HCT116 (cell line): ENCODE measurements at regions not wholly inside any gene's neighbourhood (a gene's known extent, or its start where the extent isn't known, plus 50 kb on each side); places are given as distances from the start of the nearest gene placed in this dataset.

Source experiments
- ATAC-seq: fragments of 200-7000 bp; cut with Tn5 transposase; 2 replicates; pipeline ENCODE4 v1.9.1; 2020; ENCODE audit warnings: mild to moderate bottlenecking, moderate library complexity
- BruUV-seq: library from RNA; stranded (reverse); fragments of 400-500 nt; replicated peaks from 2 replicates; lab custom pipeline; 2021; lab: Mats Ljungman, UMichigan
- CTCF ChIA-PET: fragments of 300-600 bp; sonication (Branson Sonifier 250); formaldehyde crosslinking; loops from one replicate; lab custom pipeline; 2021; ENCODE audit warnings: antibody characterized with exemption; lab: Charles Lee
- POLR2A ChIA-PET: fragments of 300-600, 350-600 bp; sonication (Branson Sonifier 250); formaldehyde crosslinking; loops from one replicate; lab custom pipeline; 2021; ENCODE audit warnings: antibody characterized with exemption; lab: Charles Lee
- RAD21 ChIA-PET, 2 experiments: fragments of 300-600 bp; sonication (Branson Sonifier 250); formaldehyde crosslinking; loops; one replicate each; lab custom pipeline; 2023; ENCODE audit warnings: low total read pairs in 2 of 2; ENCODE audit not compliant: uncharacterized antibody in 2 of 2, unreplicated experiment in 2 of 2, low non-redundant PET in 1 of 2; lab: Charles Lee
- DNase-seq: peaks from one replicate; pipeline ENCODE4 v3.0.0-alpha.2; 2010; ENCODE audit warnings: low read depth, low spot score
- H2AFZ ChIP-seq: fragments of 200-600 bp; shearing (Covaris generic), sonication (generic); 2 replicates; pipeline ENCODE4 v1.6.1; 2017; ENCODE audit warnings: low read depth, mixed run types, mixed read lengths, antibody characterized with exemption, low read length; ENCODE audit not compliant: poor library complexity, severe bottlenecking
- H3K27ac ChIP-seq: 2 replicates; pipeline ENCODE4 v1.5.1; 2012; ENCODE audit warnings: low read depth, low read length
- H3K27me3 ChIP-seq: fragments of 200-600 bp; sonication (generic); 2 replicates; pipeline ENCODE4 v1.6.1; 2016; ENCODE audit warnings: mixed run types, low read length, mixed read lengths; ENCODE audit not compliant: insufficient read depth
- H3K36me3 ChIP-seq, 2 experiments: fragments of 200-500 bp in 1 of 2; fragments of 200-600 bp in 1 of 2; sonication (Bioruptor generic) in 1 of 2; sonication (generic) in 1 of 2; 2 replicates each; pipeline versions ENCODE4 v1.5.1 to v1.6.1; 2014 to 2016; ENCODE audit warnings: low read length in 2 of 2, inconsistent platforms in 1 of 2, mixed read lengths in 1 of 2, mixed run types in 1 of 2; ENCODE audit not compliant: insufficient read depth in 2 of 2, control insufficient read depth in 1 of 2
- H3K4me1 ChIP-seq, 2 experiments: fragments of 200-600 bp in 1 of 2; sonication (generic) in 1 of 2; 2 replicates each; pipeline versions ENCODE4 v1.5.1 to v1.6.1; 2012 to 2017; ENCODE audit warnings: low read length in 2 of 2, inconsistent platforms in 1 of 2, mild to moderate bottlenecking in 1 of 2, mixed read lengths in 1 of 2, mixed run types in 1 of 2, moderate library complexity in 1 of 2; ENCODE audit not compliant: insufficient read depth in 2 of 2, control insufficient read depth in 1 of 2
- H3K4me2 ChIP-seq: fragments of 200-600 bp; sonication (generic); 2 replicates; pipeline ENCODE4 v1.6.1; 2017; ENCODE audit warnings: mixed run types, low read length, mixed read lengths
- H3K4me3 ChIP-seq, 2 experiments: fragments of 200-600 bp in 1 of 2; sonication (generic) in 1 of 2; replicated peaks in 1 of 2; 2 replicates each; pipeline ENCODE4 v1.5.1; 2011 to 2016; ENCODE audit warnings: low read length in 2 of 2, control low read depth in 1 of 2, low read depth in 1 of 2, mild to moderate bottlenecking in 1 of 2, mixed read lengths in 1 of 2, mixed run types in 1 of 2
- H3K79me2 ChIP-seq: fragments of 200-600 bp; sonication (generic); 2 replicates; pipeline ENCODE4 v1.6.1; 2017; ENCODE audit warnings: mild to moderate bottlenecking, mixed run types, low read length, moderate library complexity, mixed read lengths; ENCODE audit not compliant: insufficient read depth
- H3K9ac ChIP-seq: fragments of 200-600 bp; sonication (generic); 2 replicates; pipeline ENCODE4 v1.6.1; 2016; ENCODE audit warnings: low read length, mixed read lengths
- H3K9me2 ChIP-seq: fragments of 200-600 bp; sonication (generic), shearing (Covaris generic); 2 replicates; pipeline ENCODE4 v1.6.1; 2017; ENCODE audit warnings: mixed run types, mild to moderate bottlenecking, moderate library complexity; ENCODE audit not compliant: insufficient read depth
- H3K9me3 ChIP-seq, 2 experiments: fragments of 200-500 bp in 1 of 2; fragments of 200-600 bp in 1 of 2; sonication (Bioruptor generic) in 1 of 2; sonication (generic) in 1 of 2; 2 replicates each; pipeline ENCODE4 v1.6.1; 2014 to 2017; ENCODE audit warnings: low read length in 2 of 2, mixed read lengths in 2 of 2, inconsistent platforms in 1 of 2, low read depth in 1 of 2, mild to moderate bottlenecking in 1 of 2, mixed run types in 1 of 2, moderate library complexity in 1 of 2; ENCODE audit not compliant: control insufficient read depth in 1 of 2, insufficient read depth in 1 of 2
- H4K20me1 ChIP-seq: fragments of 200-600 bp; sonication (generic), shearing (Covaris generic); 2 replicates; pipeline ENCODE4 v1.6.1; 2017; ENCODE audit warnings: mixed run types, mild to moderate bottlenecking, moderate library complexity; ENCODE audit not compliant: insufficient read depth
- CBX3 ChIP-seq: IDR thresholded peaks from 2 replicates; pipeline ENCODE4 v1.6.1; 2012; ENCODE audit warnings: low read depth
- EZH2 ChIP-seq: fragments of 200-600 bp; sonication (generic); IDR thresholded peaks from 2 replicates; pipeline ENCODE4 v1.6.1; 2017; ENCODE audit warnings: antibody characterized with exemption, mixed run types
- FOSL1 ChIP-seq: IDR thresholded peaks from 2 replicates; pipeline ENCODE4 v1.6.1; 2012; ENCODE audit warnings: low read depth
- MAX ChIP-seq: IDR thresholded peaks from 2 replicates; pipeline ENCODE4 v1.6.1; 2012
- REST ChIP-seq: IDR thresholded peaks from 2 replicates; pipeline ENCODE4 v1.6.1; 2012; ENCODE audit warnings: low read depth
- YY1 ChIP-seq: IDR thresholded peaks from 2 replicates; pipeline ENCODE4 v1.6.1; 2011; ENCODE audit warnings: low read length, low read depth, moderate library complexity, mild to moderate bottlenecking; ENCODE audit not compliant: insufficient replicate concordance; ENCODE audit errors: extremely low read depth
- ZBTB33 ChIP-seq: IDR thresholded peaks from 2 replicates; pipeline ENCODE4 v1.6.1; 2011; ENCODE audit warnings: mild to moderate bottlenecking, low read length, moderate library complexity; ENCODE audit not compliant: insufficient replicate concordance; ENCODE audit errors: extremely low read depth
- ZFX ChIP-seq: fragments of 450-650 bp; IDR thresholded peaks from 2 replicates; pipeline ENCODE4 v1.6.1; 2017
- ZNF274 ChIP-seq: fragments of 200-500 bp; sonication (Bioruptor generic); IDR thresholded peaks from 2 replicates; pipeline ENCODE4 v1.6.1; 2014; ENCODE audit warnings: mild to moderate bottlenecking, low read depth, low read length, inconsistent platforms
- intact Hi-C: fragments of 100-400 bp; cut with micrococcal nuclease; formaldehyde crosslinking; loops from 2 replicates; pipeline ENCODE4 v1.10.0; 2022

GRCh38 chr16:87043231-87044031 is 273.8 kb downstream of the C16orf95 start:
- H3K4me3 ChIP-seq = no peak overlapping the region
- H3K9me2 ChIP-seq = no peaks in the 10 kb centered on the region
- no peak overlapping the region for H3K4me2 ChIP-seq
- no peaks in the 10 kb centered on the region for H3K36me3 ChIP-seq
- peaks cover 10% of the 10 kb centered on the region for H3K27me3 ChIP-seq
- no peak overlapping the region for H3K9ac ChIP-seq
- H3K4me1 ChIP-seq = peaks cover 0 to 4% of the 10 kb centered on the region in 2 experiments; a peak in 1 of 4 replicates
- TF ChIP-seq ZBTB33 (no peak), REST (no peak), CBX3 (no peak), ZNF274 (no peak), EZH2 (no peak), MAX (no peak), YY1 (no peak), FOSL1 (no peak), ZFX (no peak)
- no peak overlapping the region for H2AFZ ChIP-seq
- no peaks in the 10 kb centered on the region for H3K9me3 ChIP-seq
- RAD21 ChIA-PET = interaction anchor here in 1 of 2 experiments (0.6 to 1.1 kb wide), 2 partner anchors 19 to 229 kb away, joined by 3 read pairs; no protein-coding TSS in a partner anchor
- H3K27ac ChIP-seq = no peak overlapping the region
- H4K20me1 ChIP-seq = no peaks in the 10 kb centered on the region
- BruUV-seq = no TSS peak
- ATAC-seq = no peak
- H3K79me2 ChIP-seq = no peaks in the 10 kb centered on the region
- CTCF ChIA-PET = interaction anchor here (2.1 kb wide), 1 partner anchor 19 kb away, joined by 13 read pairs; no protein-coding TSS in a partner anchor
- POLR2A ChIA-PET = no interaction called here
- no peak for DNase-seq
- intact Hi-C loops = no loop called here
